SK-N-SH (cell line): ENCODE measurements at regions not wholly inside any gene's neighbourhood (a gene's known extent, or its start where the extent isn't known, plus 50 kb on each side); places are given as distances from the start of the nearest gene placed in this dataset.

Source experiments
- CTCF ChIA-PET: fragments of 300-600, 350-600 bp; formaldehyde crosslinking; extraction: SDS; loops from one replicate; lab custom pipeline; 2021; lab: Yijun Ruan, JAX
- POLR2A ChIA-PET: fragments of 350-600 bp; sonication (Branson Sonifier 250); formaldehyde crosslinking; extraction: SDS; loops from one replicate; lab custom pipeline; 2020; ENCODE audit warnings: antibody characterized with exemption, inconsistent platforms; lab: Yijun Ruan, JAX
- DNase-seq: peaks from one replicate; pipeline ENCODE4 v3.0.0; 2012
- H2AFZ ChIP-seq: fragments of 200-600 bp; sonication (generic); 2 replicates; pipeline ENCODE4 v1.8.1; 2016; ENCODE audit warnings: antibody characterized with exemption, mild to moderate bottlenecking, low read depth
- H3F3A ChIP-seq: fragments of 200-600 bp; sonication (generic); replicated peaks from 2 replicates; pipeline ENCODE3; 2016; ENCODE audit warnings: antibody characterized with exemption, mild to moderate bottlenecking; ENCODE audit not compliant: insufficient read depth
- H3K27ac ChIP-seq, 2 experiments: fragments of 200-500 bp in 1 of 2; fragments of 200-600 bp in 1 of 2; sonication (Bioruptor generic) in 1 of 2; sonication (generic), shearing (Covaris generic) in 1 of 2; 2 replicates each; pipeline versions ENCODE4 v1.5.1 to v1.6.1; 2014 to 2016; ENCODE audit warnings: low read depth in 2 of 2, inconsistent platforms in 1 of 2, low read length in 1 of 2, mild to moderate bottlenecking in 1 of 2, mixed read lengths in 1 of 2
- H3K27me3 ChIP-seq: fragments of 200-600 bp; sonication (generic), shearing (Covaris generic); 2 replicates; pipeline ENCODE4 v1.6.1; 2016; ENCODE audit warnings: mixed run types; ENCODE audit not compliant: insufficient read depth
- H3K36me3 ChIP-seq, 2 experiments: fragments of 200-500 bp in 1 of 2; fragments of 200-600 bp in 1 of 2; sonication (Bioruptor generic) in 1 of 2; sonication (generic) in 1 of 2; replicated peaks in 1 of 2; 2 replicates each; pipeline versions ENCODE3 to v1.5.1; 2014 to 2016; ENCODE audit warnings: low read length in 1 of 2, mild to moderate bottlenecking in 1 of 2; ENCODE audit not compliant: insufficient read depth in 2 of 2, control insufficient read depth in 1 of 2
- H3K4me1 ChIP-seq, 2 experiments: fragments of 200-500 bp in 1 of 2; fragments of 200-600 bp in 1 of 2; sonication (Bioruptor generic) in 1 of 2; sonication (generic), shearing (Covaris generic) in 1 of 2; 2 replicates each; pipeline versions ENCODE4 v1.5.1 to v1.6.1; 2014 to 2016; ENCODE audit warnings: low read depth in 1 of 2, low read length in 1 of 2, mixed run types in 1 of 2; ENCODE audit not compliant: insufficient read depth in 2 of 2, control insufficient read depth in 1 of 2
- H3K4me2 ChIP-seq: fragments of 200-600 bp; sonication (generic), shearing (Covaris generic); 2 replicates; pipeline ENCODE4 v1.6.1; 2017; ENCODE audit warnings: mixed run types
- H3K4me3 ChIP-seq, 2 experiments: fragments of 200-500 bp in 1 of 2; fragments of 200-600 bp in 1 of 2; sonication (Bioruptor generic) in 1 of 2; sonication (generic), shearing (Covaris generic) in 1 of 2; 2 replicates each; pipeline versions ENCODE4 v1.5.1 to v1.8.1; 2014 to 2016; ENCODE audit warnings: low read depth in 2 of 2, inconsistent platforms in 1 of 2, low read length in 1 of 2, mild to moderate bottlenecking in 1 of 2, mixed read lengths in 1 of 2, moderate library complexity in 1 of 2
- H3K79me2 ChIP-seq: fragments of 200-600 bp; sonication (generic); 2 replicates; pipeline ENCODE4 v1.8.1; 2017; ENCODE audit warnings: mild to moderate bottlenecking; ENCODE audit not compliant: insufficient read depth
- H3K9ac ChIP-seq: fragments of 200-600 bp; sonication (generic); 2 replicates; pipeline ENCODE4 v1.6.1; 2017; ENCODE audit warnings: mixed run types
- H3K9me2 ChIP-seq: fragments of 200-600 bp; sonication (generic); 2 replicates; pipeline ENCODE4 v1.6.1; 2017; ENCODE audit warnings: mixed run types
- H3K9me3 ChIP-seq: fragments of 200-600 bp; sonication (generic); 2 replicates; pipeline ENCODE4 v1.6.1; 2017; ENCODE audit warnings: mixed run types, mild to moderate bottlenecking, moderate library complexity
- H4K20me1 ChIP-seq: fragments of 200-600 bp; sonication (generic); 2 replicates; pipeline ENCODE4 v1.6.1; 2017; ENCODE audit warnings: mild to moderate bottlenecking, mixed run types; ENCODE audit not compliant: insufficient read depth
- CHD2 ChIP-seq: fragments of 150-350 bp; IDR thresholded peaks from 2 replicates; pipeline ENCODE4 v1.6.1; 2018; ENCODE audit warnings: low read length; ENCODE audit not compliant: partially characterized antibody
- ELF1 ChIP-seq: IDR thresholded peaks from 2 replicates; pipeline ENCODE4 v1.4.0; 2012
- FOSL2 ChIP-seq: IDR thresholded peaks from 2 replicates; pipeline ENCODE4 v1.4.0; 2012; ENCODE audit warnings: low read depth, mild to moderate bottlenecking, moderate library complexity, borderline replicate concordance
- FOXJ3 ChIP-seq: sonication (generic); formaldehyde crosslinking; IDR thresholded peaks from 2 replicates; pipeline ENCODE4 v1.5.1; 2020; ENCODE audit warnings: mild to moderate bottlenecking, missing genetic modification reagents
- JUND ChIP-seq: IDR thresholded peaks from 2 replicates; pipeline ENCODE4 v1.4.0; 2012
- MEF2A ChIP-seq: IDR thresholded peaks from 2 replicates; pipeline ENCODE4 v1.4.0; 2012; ENCODE audit warnings: low read depth, borderline replicate concordance
- NFIC ChIP-seq: IDR thresholded peaks from 2 replicates; pipeline ENCODE4 v1.4.0; 2012; ENCODE audit warnings: borderline replicate concordance
- POLR2AphosphoS5 ChIP-seq: IDR thresholded peaks from 2 replicates; pipeline ENCODE4 v1.6.1; 2012; ENCODE audit warnings: low read depth, low read length
- RAD21 ChIP-seq: IDR thresholded peaks from 2 replicates; pipeline ENCODE4 v1.6.1; 2012; ENCODE audit warnings: mild to moderate bottlenecking, low read length
- RCOR1 ChIP-seq: fragments of 150-350 bp; IDR thresholded peaks from 2 replicates; pipeline ENCODE4 v1.6.1; 2017; ENCODE audit warnings: antibody characterized with exemption, low read length
- RFX5 ChIP-seq: IDR thresholded peaks from 2 replicates; pipeline ENCODE4 v1.6.1; 2012; ENCODE audit warnings: mild to moderate bottlenecking, improper control_type of control experiment, low read length
- RXRA ChIP-seq: IDR thresholded peaks from 2 replicates; pipeline ENCODE4 v1.4.0; 2012; ENCODE audit warnings: low read depth, mild to moderate bottlenecking, borderline replicate concordance
- SMC3 ChIP-seq: IDR thresholded peaks from 2 replicates; pipeline ENCODE4 v1.6.1; 2012; ENCODE audit warnings: low read depth, low read length, improper control_type of control experiment
- TCF12 ChIP-seq: IDR thresholded peaks from 2 replicates; pipeline ENCODE4 v1.4.0; 2012
- WGBS: methylation state at CpG from one replicate; pipeline ENCODE4 v1.1.6; 2017; ENCODE audit warnings: low lambda C conversion rate; 5-methylcytosine and 5-hydroxymethylcytosine counted together
- TF ChIP-seq, protein P1 (sequence below): IDR thresholded peaks from 2 replicates; pipeline ENCODE4 v1.4.0; 2012; ENCODE audit warnings: low read depth, borderline replicate concordance
- TF ChIP-seq, protein P2 (sequence below): IDR thresholded peaks from 2 replicates; pipeline ENCODE4 v1.6.1; 2012; ENCODE audit warnings: mild to moderate bottlenecking, low read depth, low read length, moderate library complexity
- TF ChIP-seq, protein P3 (sequence below): IDR thresholded peaks from 2 replicates; pipeline ENCODE4 v1.4.0; 2012; ENCODE audit warnings: low read depth, borderline replicate concordance
- TF ChIP-seq, protein P4 (sequence below): IDR thresholded peaks from 2 replicates; pipeline ENCODE4; 2012
- TF ChIP-seq, protein P5 (sequence below): fragments of 150-350 bp; IDR thresholded peaks from 2 replicates; pipeline ENCODE4 v1.6.1; 2017; ENCODE audit warnings: antibody characterized with exemption, low read length, low read depth, borderline replicate concordance
- TF ChIP-seq, protein P6 (sequence below): fragments of 150-350 bp; IDR thresholded peaks from 2 replicates; pipeline ENCODE4 v1.6.1; 2016; ENCODE audit warnings: mild to moderate bottlenecking, low read depth, low read length

DNA sequence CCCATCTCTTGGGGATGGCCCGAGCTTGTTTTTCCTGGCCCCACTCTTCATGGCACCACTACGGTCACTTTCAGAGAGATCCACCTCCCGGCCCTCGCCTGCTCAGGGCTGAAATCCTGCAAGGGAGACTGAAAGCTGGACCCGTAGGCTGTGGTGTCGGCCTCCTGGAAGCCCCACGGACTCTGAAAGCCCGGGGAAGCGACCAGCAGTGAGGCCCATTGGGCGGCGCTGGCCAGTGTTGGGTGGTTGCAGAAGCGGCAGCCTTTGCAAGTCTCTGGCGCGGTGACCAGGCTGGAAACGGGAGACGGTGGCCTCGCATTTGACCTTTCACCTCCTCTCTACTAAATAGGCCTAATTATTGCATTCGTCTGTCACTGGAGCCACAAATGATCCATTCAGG is 186.0 kb upstream of the FOXF1 start:
- no peak overlapping the region for H3K27ac ChIP-seq
- no peaks in the 10 kb centered on the region for H4K20me1 ChIP-seq
- no peaks in the 10 kb centered on the region for H3K4me1 ChIP-seq
- DNase-seq, result no peak
- H3K4me2 ChIP-seq, result no peak overlapping the region
- no peaks in the 10 kb centered on the region for H3K9me2 ChIP-seq
- no peak overlapping the region for H3K9ac ChIP-seq
- no peak overlapping the region for H2AFZ ChIP-seq
- TF ChIP-seq, protein P1, sequence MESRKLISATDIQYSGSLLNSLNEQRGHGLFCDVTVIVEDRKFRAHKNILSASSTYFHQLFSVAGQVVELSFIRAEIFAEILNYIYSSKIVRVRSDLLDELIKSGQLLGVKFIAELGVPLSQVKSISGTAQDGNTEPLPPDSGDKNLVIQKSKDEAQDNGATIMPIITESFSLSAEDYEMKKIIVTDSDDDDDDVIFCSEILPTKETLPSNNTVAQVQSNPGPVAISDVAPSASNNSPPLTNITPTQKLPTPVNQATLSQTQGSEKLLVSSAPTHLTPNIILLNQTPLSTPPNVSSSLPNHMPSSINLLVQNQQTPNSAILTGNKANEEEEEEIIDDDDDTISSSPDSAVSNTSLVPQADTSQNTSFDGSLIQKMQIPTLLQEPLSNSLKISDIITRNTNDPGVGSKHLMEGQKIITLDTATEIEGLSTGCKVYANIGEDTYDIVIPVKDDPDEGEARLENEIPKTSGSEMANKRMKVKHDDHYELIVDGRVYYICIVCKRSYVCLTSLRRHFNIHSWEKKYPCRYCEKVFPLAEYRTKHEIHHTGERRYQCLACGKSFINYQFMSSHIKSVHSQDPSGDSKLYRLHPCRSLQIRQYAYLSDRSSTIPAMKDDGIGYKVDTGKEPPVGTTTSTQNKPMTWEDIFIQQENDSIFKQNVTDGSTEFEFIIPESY, result no peak
- TF ChIP-seq NFIC (no peak), FOXJ3 (CRISPR knock-in tag) (no peak), RXRA (no peak)
- ChIA-PET CTCF (no interaction called here), POLR2A (no interaction called here)
- no peak overlapping the region for H3K4me3 ChIP-seq
- H3K79me2 ChIP-seq, result no peaks in the 10 kb centered on the region
- no peaks in the 10 kb centered on the region for H3K9me3 ChIP-seq
- no peaks in the 10 kb centered on the region for H3K36me3 ChIP-seq
- H3K27me3 ChIP-seq, result peaks cover 84% of the 10 kb centered on the region
- H3F3A ChIP-seq, result no peaks in the 10 kb centered on the region
- whole genome bisulfite sequencing, result 62% methylated on average over 14 of the region's 18 CpGs

DNA sequence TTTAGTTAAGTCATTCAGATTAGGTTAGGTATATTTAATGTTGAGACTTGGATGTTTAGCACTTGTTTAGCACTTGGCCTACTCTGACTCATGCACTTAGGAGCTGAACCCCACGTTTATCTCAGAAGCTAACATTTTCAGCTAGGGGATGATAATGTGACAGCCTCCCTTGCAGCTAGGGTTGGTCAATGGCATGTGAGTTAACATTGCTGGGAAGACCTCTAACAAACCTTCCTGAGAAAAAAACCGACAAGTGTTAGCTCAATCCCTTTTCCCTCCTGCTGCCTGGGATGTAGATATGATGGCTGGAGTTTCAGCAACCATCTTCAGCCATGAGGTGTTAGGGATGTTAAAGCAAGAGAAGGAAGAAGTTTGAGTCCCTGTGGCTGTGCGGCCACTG is 185.0 kb upstream of the FOXF1 start:
- H3F3A ChIP-seq, result no peaks in the 10 kb centered on the region
- WGBS, result 13% methylated on average over 3 of the region's 3 CpGs
- H3K36me3 ChIP-seq, result no peaks in the 10 kb centered on the region
- no peaks in the 10 kb centered on the region for H4K20me1 ChIP-seq
- no peaks in the 10 kb centered on the region for H3K9me2 ChIP-seq
- CTCF ChIA-PET, result no interaction called here
- no peak overlapping the region for H3K27ac ChIP-seq
- H3K79me2 ChIP-seq, result no peaks in the 10 kb centered on the region
- H3K9me3 ChIP-seq, result no peaks in the 10 kb centered on the region
- H3K9ac ChIP-seq, result no peak overlapping the region
- no peaks in the 10 kb centered on the region for H3K4me1 ChIP-seq
- POLR2A ChIA-PET, result no interaction called here
- H3K27me3 ChIP-seq, result peaks cover 83% of the 10 kb centered on the region; the same call in 1 of the 2 replicates
- DNase-seq, result no peak
- no peak overlapping the region for H3K4me2 ChIP-seq
- no peak overlapping the region for H3K4me3 ChIP-seq
- H2AFZ ChIP-seq, result no peak overlapping the region
- TF ChIP-seq JUND (no peak), MEF2A (no peak), SMC3 (no peak), POLR2AphosphoS5 (no peak), ELF1 (no peak), RCOR1 (no peak), RFX5 (no peak), RAD21 (no peak), RXRA (no peak), FOSL2 (no peak), NFIC (no peak), TCF12 (no peak), CHD2 (no peak)
- TF ChIP-seq, protein P2, sequence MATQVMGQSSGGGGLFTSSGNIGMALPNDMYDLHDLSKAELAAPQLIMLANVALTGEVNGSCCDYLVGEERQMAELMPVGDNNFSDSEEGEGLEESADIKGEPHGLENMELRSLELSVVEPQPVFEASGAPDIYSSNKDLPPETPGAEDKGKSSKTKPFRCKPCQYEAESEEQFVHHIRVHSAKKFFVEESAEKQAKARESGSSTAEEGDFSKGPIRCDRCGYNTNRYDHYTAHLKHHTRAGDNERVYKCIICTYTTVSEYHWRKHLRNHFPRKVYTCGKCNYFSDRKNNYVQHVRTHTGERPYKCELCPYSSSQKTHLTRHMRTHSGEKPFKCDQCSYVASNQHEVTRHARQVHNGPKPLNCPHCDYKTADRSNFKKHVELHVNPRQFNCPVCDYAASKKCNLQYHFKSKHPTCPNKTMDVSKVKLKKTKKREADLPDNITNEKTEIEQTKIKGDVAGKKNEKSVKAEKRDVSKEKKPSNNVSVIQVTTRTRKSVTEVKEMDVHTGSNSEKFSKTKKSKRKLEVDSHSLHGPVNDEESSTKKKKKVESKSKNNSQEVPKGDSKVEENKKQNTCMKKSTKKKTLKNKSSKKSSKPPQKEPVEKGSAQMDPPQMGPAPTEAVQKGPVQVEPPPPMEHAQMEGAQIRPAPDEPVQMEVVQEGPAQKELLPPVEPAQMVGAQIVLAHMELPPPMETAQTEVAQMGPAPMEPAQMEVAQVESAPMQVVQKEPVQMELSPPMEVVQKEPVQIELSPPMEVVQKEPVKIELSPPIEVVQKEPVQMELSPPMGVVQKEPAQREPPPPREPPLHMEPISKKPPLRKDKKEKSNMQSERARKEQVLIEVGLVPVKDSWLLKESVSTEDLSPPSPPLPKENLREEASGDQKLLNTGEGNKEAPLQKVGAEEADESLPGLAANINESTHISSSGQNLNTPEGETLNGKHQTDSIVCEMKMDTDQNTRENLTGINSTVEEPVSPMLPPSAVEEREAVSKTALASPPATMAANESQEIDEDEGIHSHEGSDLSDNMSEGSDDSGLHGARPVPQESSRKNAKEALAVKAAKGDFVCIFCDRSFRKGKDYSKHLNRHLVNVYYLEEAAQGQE, result no peak
- TF ChIP-seq, protein P3, sequence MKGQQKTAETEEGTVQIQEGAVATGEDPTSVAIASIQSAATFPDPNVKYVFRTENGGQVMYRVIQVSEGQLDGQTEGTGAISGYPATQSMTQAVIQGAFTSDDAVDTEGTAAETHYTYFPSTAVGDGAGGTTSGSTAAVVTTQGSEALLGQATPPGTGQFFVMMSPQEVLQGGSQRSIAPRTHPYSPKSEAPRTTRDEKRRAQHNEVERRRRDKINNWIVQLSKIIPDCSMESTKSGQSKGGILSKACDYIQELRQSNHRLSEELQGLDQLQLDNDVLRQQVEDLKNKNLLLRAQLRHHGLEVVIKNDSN, result no peak
- TF ChIP-seq, protein P4, sequence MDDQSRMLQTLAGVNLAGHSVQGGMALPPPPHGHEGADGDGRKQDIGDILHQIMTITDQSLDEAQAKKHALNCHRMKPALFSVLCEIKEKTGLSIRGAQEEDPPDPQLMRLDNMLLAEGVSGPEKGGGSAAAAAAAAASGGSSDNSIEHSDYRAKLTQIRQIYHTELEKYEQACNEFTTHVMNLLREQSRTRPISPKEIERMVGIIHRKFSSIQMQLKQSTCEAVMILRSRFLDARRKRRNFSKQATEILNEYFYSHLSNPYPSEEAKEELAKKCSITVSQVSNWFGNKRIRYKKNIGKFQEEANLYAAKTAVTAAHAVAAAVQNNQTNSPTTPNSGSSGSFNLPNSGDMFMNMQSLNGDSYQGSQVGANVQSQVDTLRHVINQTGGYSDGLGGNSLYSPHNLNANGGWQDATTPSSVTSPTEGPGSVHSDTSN, result no peak
- TF ChIP-seq, protein P5, sequence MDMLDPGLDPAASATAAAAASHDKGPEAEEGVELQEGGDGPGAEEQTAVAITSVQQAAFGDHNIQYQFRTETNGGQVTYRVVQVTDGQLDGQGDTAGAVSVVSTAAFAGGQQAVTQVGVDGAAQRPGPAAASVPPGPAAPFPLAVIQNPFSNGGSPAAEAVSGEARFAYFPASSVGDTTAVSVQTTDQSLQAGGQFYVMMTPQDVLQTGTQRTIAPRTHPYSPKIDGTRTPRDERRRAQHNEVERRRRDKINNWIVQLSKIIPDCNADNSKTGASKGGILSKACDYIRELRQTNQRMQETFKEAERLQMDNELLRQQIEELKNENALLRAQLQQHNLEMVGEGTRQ, result no peak
- TF ChIP-seq, protein P6, sequence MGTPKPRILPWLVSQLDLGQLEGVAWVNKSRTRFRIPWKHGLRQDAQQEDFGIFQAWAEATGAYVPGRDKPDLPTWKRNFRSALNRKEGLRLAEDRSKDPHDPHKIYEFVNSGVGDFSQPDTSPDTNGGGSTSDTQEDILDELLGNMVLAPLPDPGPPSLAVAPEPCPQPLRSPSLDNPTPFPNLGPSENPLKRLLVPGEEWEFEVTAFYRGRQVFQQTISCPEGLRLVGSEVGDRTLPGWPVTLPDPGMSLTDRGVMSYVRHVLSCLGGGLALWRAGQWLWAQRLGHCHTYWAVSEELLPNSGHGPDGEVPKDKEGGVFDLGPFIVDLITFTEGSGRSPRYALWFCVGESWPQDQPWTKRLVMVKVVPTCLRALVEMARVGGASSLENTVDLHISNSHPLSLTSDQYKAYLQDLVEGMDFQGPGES, result no peak
